Retinal pigment epithelial cell (primary cell): ENCODE measurements at regions not wholly inside any gene's neighbourhood (a gene's known extent, or its start where the extent isn't known, plus 50 kb on each side); places are given as distances from the start of the nearest gene placed in this dataset.

Experiments
- DNase-seq: peaks from one replicate; pipeline ENCODE4 v3.0.0-alpha.2; 2010; ENCODE audit warnings: low read depth
- H3K4me3 ChIP-seq: 2 replicates; pipeline ENCODE4 v1.5.1; 2011; ENCODE audit warnings: mild to moderate bottlenecking, low read length, control low read depth, moderate library complexity
- TF ChIP-seq, protein P1 (sequence below): conservative IDR thresholded peaks from 2 replicates; pipeline ENCODE4 v1.5.1; 2011; ENCODE audit warnings: low read depth, low read length, control low read depth, inconsistent platforms

DNA sequence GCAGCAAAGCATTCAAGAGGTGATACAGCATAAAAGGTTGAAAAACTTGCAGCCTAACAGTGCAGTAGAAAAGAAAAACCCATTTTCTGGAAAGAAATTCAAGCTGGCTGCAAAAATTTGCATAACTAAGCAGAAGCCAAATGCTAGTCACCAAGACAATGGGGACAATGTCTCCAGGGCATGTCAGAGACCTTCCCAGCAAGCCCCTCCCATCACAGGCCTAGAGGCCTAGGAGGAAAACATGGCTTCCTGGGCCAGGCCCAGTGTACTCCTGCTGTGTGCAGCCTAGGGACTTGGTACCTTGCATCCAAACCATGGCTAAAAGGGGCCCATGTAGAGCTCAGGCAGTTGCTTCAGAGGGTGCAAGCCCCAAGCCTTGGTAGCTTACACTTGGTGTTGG lies 405.1 kb upstream of the CYRIA start:
- TF ChIP-seq, protein P1, sequence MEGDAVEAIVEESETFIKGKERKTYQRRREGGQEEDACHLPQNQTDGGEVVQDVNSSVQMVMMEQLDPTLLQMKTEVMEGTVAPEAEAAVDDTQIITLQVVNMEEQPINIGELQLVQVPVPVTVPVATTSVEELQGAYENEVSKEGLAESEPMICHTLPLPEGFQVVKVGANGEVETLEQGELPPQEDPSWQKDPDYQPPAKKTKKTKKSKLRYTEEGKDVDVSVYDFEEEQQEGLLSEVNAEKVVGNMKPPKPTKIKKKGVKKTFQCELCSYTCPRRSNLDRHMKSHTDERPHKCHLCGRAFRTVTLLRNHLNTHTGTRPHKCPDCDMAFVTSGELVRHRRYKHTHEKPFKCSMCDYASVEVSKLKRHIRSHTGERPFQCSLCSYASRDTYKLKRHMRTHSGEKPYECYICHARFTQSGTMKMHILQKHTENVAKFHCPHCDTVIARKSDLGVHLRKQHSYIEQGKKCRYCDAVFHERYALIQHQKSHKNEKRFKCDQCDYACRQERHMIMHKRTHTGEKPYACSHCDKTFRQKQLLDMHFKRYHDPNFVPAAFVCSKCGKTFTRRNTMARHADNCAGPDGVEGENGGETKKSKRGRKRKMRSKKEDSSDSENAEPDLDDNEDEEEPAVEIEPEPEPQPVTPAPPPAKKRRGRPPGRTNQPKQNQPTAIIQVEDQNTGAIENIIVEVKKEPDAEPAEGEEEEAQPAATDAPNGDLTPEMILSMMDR = no peak
- no peak for DNase-seq
- H3K4me3 ChIP-seq = no peak overlapping the region

- DNase-seq = no peak
- TF ChIP-seq, protein P1 = no peak
- H3K4me3 ChIP-seq = no peak overlapping the region
Observed at GRCh38 chr2:17069564-17069963, 403.9 kb upstream of the CYRIA start.

GRCh38 chr2:17068021-17068420 lies 402.4 kb upstream of the CYRIA start:
- no peak for DNase-seq
- TF ChIP-seq, protein P1 = no peak
- no peak overlapping the region for H3K4me3 ChIP-seq

- H3K4me3 ChIP-seq = no peak overlapping the region
- TF ChIP-seq, protein P1 = no peak
- no peak for DNase-seq
Observed at GRCh38 chr2:17065536-17065935, 399.9 kb upstream of the CYRIA start.

DNA sequence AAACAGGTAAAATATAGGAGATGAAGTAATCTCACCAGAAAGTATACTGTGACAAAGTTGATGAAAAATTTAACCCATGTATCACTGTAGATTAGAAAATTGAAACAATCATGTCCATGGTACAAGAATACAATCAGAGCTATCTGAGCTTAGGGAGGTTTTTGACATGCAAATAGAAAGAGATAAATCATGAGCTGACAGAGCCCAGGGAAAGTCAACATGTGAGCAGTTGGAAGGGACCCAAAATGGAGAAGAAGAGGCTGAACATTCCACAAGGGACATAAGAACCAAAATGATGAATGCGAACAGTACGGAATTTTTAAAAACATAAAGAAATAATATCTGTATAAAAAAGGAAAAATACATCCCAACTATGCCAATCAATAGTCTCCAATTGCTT lies 395.4 kb upstream of the CYRIA start:
- no peak for DNase-seq
- TF ChIP-seq, protein P1 = no peak
- no peak overlapping the region for H3K4me3 ChIP-seq

DNA sequence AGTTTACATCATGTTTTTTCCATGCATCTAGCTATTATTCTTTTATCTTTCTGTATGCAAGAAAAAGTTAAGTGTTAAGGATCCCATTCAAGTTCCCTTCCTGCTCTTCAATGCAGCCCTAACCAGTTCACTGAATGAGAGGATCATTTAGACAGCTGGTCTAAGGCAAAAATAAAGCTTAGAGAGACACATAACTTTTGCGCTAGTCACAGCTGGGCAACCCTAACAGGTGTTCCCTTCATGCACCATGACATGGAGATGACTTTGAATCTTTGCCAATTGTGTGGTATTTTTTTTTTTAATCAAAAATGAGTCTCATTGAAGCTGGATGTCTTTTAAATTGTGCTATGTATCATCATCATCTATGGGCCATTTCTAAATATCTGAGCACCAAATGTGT lies 393.8 kb upstream of the CYRIA start:
- no peak overlapping the region for H3K4me3 ChIP-seq
- TF ChIP-seq, protein P1 = no peak
- no peak for DNase-seq

- TF ChIP-seq, protein P1 = no peak
- no peak for DNase-seq
- no peak overlapping the region for H3K4me3 ChIP-seq
Observed at GRCh38 chr2:17058772-17059402, 393.3 kb upstream of the CYRIA start.
